GM19395 (cell line): ENCODE measurements at regions not wholly inside any gene's neighbourhood (a gene's known extent, or its start where the extent isn't known, plus 50 kb on each side); places are given as distances from the start of the nearest gene placed in this dataset.

Experiments
- ATAC-seq: cut with Tn5 transposase; IDR thresholded peaks from one replicate; pipeline ENCODE4 v1.9.1; 2021; ENCODE audit warnings: mild to moderate bottlenecking, moderate library complexity; ENCODE audit not compliant: unreplicated experiment

GRCh38 chrX:810186-810585 lies 179.6 kb downstream of the SHOX start:
- no peak for ATAC-seq

GRCh38 chrX:809081-809480 lies 178.5 kb downstream of the SHOX start:
- ATAC-seq, result no peak

- ATAC-seq, result no peak
These were observed 176.0 kb downstream of the SHOX start for GRCh38 chrX:806586-806985.

GRCh38 chrX:805988-806387 lies 175.4 kb downstream of the SHOX start:
- no peak for ATAC-seq

- no peak for ATAC-seq
These were observed 174.6 kb downstream of the SHOX start for GRCh38 chrX:805103-805670.

GRCh38 chrX:802846-803245 lies 172.3 kb downstream of the SHOX start:
- no peak for ATAC-seq

GRCh38 chrX:799808-800207 lies 169.2 kb downstream of the SHOX start:
- ATAC-seq, result no peak

- no peak for ATAC-seq
These were observed 163.7 kb downstream of the SHOX start for GRCh38 chrX:794311-794710.

- ATAC-seq, result no peak
These were observed 162.7 kb downstream of the SHOX start for GRCh38 chrX:793216-793770.

- no peak for ATAC-seq
These were observed 161.0 kb downstream of the SHOX start for GRCh38 chrX:791479-792034.

GRCh38 chrX:790783-791360 lies 160.3 kb downstream of the SHOX start:
- ATAC-seq, result no peak

GRCh38 chrX:790041-790506 lies 159.5 kb downstream of the SHOX start:
- no peak for ATAC-seq

- no peak for ATAC-seq
These were observed 158.5 kb downstream of the SHOX start for GRCh38 chrX:789096-789495.

- no peak for ATAC-seq
These were observed 155.9 kb downstream of the SHOX start for GRCh38 chrX:786441-786881.

GRCh38 chrX:784829-785228 lies 154.2 kb downstream of the SHOX start:
- no peak for ATAC-seq

- no peak for ATAC-seq
These were observed 150.9 kb downstream of the SHOX start for GRCh38 chrX:781224-782204.

GRCh38 chrX:776529-777230 lies 146.1 kb downstream of the SHOX start:
- no peak for ATAC-seq

GRCh38 chrX:776061-776460 lies 145.5 kb downstream of the SHOX start:
- ATAC-seq, result no peak

GRCh38 chrX:774536-774935 lies 143.9 kb downstream of the SHOX start:
- ATAC-seq, result no peak

- ATAC-seq, result no peak
These were observed 142.9 kb downstream of the SHOX start for GRCh38 chrX:773292-774025.
